Esophagus muscularis mucosa (tissue), 4 donors: ENCODE measurements at regions not wholly inside any gene's neighbourhood (a gene's known extent, or its start where the extent isn't known, plus 50 kb on each side); places are given as distances from the start of the nearest gene placed in this dataset.

Source experiments
- DNase-seq: peaks from one replicate; pipeline ENCODE4 v3.0.0-alpha.2; 2017; ENCODE audit errors: extremely low spot score
- H3K27ac ChIP-seq, 4 donors: fragments of 200-600 bp; sonication (generic); replicated peaks in 1 of 4; 1 replicate in 3 of 4; 2 replicates in 1 of 4; pipeline ENCODE4 v1.5.1; 2016 to 2019; ENCODE audit warnings: mild to moderate bottlenecking in 1 of 4
- H3K27me3 ChIP-seq, 4 donors: fragments of 200-600 bp; sonication (generic); one replicate each; pipeline versions ENCODE4 v1.5.1 to v1.6.0; 2016 to 2019
- H3K36me3 ChIP-seq, 4 donors: fragments of 200-600 bp; sonication (generic); one replicate each; pipeline ENCODE4 v1.5.1; 2016 to 2019
- H3K4me1 ChIP-seq, 4 donors: fragments of 200-600 bp; sonication (generic); one replicate each; pipeline ENCODE4 v1.5.1; 2016 to 2019
- H3K4me3 ChIP-seq, 4 donors: fragments of 200-600 bp; sonication (generic); 1 replicate in 2 of 4; 2 replicates in 2 of 4; pipeline ENCODE4 v1.5.1; 2016 to 2019; ENCODE audit warnings: mild to moderate bottlenecking in 4 of 4, moderate library complexity in 1 of 4
- H3K9me3 ChIP-seq, 4 donors: fragments of 200-600 bp; sonication (generic); 1 replicate in 3 of 4; 2 replicates in 1 of 4; pipeline ENCODE4 v1.5.1; 2016 to 2019
- EP300 ChIP-seq: sonication (generic); formaldehyde crosslinking; IDR thresholded peaks from one replicate; pipeline ENCODE4 v1.6.1; 2017; ENCODE audit warnings: antibody characterized with exemption
- POLR2A ChIP-seq: fragments of 450-650 bp; IDR thresholded peaks from one replicate; pipeline ENCODE4 v1.6.1; 2017; ENCODE audit warnings: antibody characterized with exemption, moderate library complexity, mild to moderate bottlenecking, low read depth
- POLR2AphosphoS5 ChIP-seq, 2 donors: sonication (generic); formaldehyde crosslinking; IDR thresholded peaks; one replicate each; pipeline ENCODE4 v1.6.1; 2017; ENCODE audit warnings: antibody characterized with exemption in 2 of 2
- WGBS: methylation state at CpG from one replicate; pipeline ENCODE4 v1.1.5; 2018; 5-methylcytosine and 5-hydroxymethylcytosine counted together
- intact Hi-C: fragments of 100-400 bp; cut with DNase I; formaldehyde crosslinking; loops from one replicate; pipeline ENCODE4 v1.15.1; 2023
- TF ChIP-seq, protein P1 (sequence below), 3 experiments: fragments of 200-600 bp in 2 of 3; fragments of 450-650 bp in 1 of 3; sonication (generic) in 2 of 3; IDR thresholded peaks; one replicate each; pipeline ENCODE4 v1.5.1; 2017 to 2019; ENCODE audit warnings: antibody characterized with exemption in 3 of 3, mild to moderate bottlenecking in 2 of 3, moderate library complexity in 1 of 3

DNA sequence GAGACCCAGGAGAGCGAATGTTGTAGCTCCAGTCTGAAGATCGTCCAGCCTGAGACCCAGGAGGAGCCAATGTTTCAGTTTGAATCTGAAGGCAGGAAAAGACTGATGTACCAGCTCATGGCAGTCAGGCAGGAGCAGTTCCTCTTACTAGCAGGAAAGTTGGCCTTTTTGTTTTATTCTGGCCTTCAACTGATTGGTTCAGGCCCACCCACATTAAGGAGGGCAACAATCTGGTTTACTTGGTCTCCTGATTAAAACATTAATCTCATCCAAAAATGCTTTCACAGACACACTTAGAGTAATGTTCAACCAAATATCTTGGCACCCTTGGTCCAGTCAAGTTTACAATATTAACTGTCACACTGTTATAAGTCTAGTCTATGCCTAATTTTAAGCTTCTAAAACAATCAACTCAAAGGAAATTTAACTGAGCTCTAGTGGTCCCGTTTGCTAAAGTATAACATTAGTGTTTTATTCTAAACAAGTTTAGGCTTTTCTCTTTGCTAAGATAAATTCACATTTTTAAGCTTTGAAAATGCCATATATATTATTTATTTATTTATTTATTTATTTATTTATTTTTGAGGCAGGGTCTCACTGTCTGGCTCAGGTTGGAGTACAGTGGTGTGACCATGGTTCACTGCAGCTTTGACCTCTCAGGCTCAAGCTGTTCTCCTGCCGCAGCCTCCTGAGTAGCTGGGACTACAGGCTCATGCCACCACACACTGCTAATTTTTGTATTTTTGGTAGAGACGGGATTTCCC is 275.5 kb upstream of the SLC35B3 start:
- H3K4me3 ChIP-seq, result no peak overlapping the region
- H3K36me3 ChIP-seq, result no peaks in the 10 kb centered on the region
- TF ChIP-seq POLR2AphosphoS5 (IDR thresholded peaks at IDR 0.05) (no peak), EP300 (no peak), POLR2A (no peak)
- TF ChIP-seq, protein P1, sequence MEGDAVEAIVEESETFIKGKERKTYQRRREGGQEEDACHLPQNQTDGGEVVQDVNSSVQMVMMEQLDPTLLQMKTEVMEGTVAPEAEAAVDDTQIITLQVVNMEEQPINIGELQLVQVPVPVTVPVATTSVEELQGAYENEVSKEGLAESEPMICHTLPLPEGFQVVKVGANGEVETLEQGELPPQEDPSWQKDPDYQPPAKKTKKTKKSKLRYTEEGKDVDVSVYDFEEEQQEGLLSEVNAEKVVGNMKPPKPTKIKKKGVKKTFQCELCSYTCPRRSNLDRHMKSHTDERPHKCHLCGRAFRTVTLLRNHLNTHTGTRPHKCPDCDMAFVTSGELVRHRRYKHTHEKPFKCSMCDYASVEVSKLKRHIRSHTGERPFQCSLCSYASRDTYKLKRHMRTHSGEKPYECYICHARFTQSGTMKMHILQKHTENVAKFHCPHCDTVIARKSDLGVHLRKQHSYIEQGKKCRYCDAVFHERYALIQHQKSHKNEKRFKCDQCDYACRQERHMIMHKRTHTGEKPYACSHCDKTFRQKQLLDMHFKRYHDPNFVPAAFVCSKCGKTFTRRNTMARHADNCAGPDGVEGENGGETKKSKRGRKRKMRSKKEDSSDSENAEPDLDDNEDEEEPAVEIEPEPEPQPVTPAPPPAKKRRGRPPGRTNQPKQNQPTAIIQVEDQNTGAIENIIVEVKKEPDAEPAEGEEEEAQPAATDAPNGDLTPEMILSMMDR (IDR thresholded peaks at IDR 0.05), result no peak
- 92% methylated on average over 5 of the region's 5 CpGs for WGBS
- H3K4me1 ChIP-seq, result peaks cover 0 to 9% (median 7%) of the 10 kb centered on the region in 4 donors
- intact Hi-C loops, result no loop called here
- no peak overlapping the region for H3K27ac ChIP-seq
- H3K27me3 ChIP-seq, result no peaks in the 10 kb centered on the region
- DNase-seq, result no peak
- H3K9me3 ChIP-seq, result no peaks in the 10 kb centered on the region

DNA sequence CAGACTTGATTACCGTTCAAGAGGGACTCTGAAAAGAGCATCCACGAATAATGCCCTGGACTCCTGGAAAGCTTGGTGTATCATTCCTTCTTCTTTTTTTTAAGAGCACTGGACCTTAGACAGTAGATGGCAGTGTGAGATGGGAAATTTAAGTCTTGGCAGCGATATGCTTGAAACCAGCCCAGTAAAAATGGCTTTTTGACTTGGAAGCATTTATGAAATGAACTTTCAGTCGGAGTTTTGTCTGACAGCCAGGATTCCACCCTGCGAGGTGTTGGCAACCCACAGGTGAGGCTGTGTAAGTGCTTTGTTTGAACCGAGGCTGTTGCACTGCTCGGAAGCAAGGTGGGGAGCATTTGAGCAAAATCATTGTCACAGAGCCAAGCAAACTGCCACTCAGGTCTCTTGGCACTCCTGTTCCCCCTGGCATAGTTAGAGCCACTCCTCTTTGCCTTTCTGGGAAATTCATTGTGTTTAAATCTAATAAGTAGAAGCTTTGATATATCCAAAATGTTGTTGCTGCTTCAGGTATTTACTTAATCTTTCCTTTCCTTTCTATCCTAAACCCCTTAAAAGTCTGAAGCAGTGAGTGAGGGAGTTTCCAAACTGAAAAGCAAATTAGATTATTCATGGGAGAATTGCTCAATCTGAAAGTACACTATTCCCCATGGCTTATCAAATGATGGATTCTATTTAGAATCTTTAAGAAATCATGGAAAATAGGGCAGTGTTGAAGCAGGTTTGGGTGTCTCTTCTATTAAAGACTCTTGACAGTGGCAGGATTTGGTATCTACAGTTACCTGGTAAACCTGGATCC is 272.8 kb upstream of the SLC35B3 start:
- intact Hi-C loops, result no loop called here
- TF ChIP-seq, protein P1 (IDR thresholded peaks at IDR 0.05), result peak; percentile 13 to 36 (median 19)
- no peak for TF ChIP-seq POLR2A
- H3K9me3 ChIP-seq, result no peaks in the 10 kb centered on the region
- no peaks in the 10 kb centered on the region for H3K27me3 ChIP-seq
- H3K36me3 ChIP-seq, result no peaks in the 10 kb centered on the region
- H3K4me3 ChIP-seq, result peak overlapping the region; percentile 18 to 36 (median 26)
- 6% methylated on average over 7 of the region's 7 CpGs for WGBS
- DNase-seq, result no peak
- peaks cover 0 to 9% (median 7%) of the 10 kb centered on the region in 4 donors for H3K4me1 ChIP-seq
- H3K27ac ChIP-seq, result no peak overlapping the region

DNA sequence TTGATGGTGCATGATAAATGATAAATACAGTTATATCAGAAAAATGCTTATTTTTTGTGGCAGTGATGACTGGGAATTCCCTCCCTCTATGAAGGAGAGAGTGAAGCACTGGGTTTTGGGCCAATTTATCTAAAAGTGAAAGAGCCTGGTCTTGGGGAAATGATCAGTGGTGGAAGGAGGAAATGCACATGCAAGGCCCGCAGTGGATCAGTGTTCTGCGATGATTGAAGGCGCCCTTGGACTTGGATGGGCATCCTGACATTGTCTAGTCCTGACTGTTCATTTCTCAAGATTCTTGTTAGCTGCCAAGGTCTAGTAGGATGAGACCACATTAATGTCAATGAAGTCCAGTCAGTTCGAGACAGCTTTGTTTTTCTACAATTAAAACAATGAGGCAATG is 272.0 kb upstream of the SLC35B3 start:
- H3K27me3 ChIP-seq, result no peaks in the 10 kb centered on the region
- H3K27ac ChIP-seq, result no peak overlapping the region
- DNase-seq, result no peak
- intact Hi-C loops, result no loop called here
- H3K4me1 ChIP-seq, result peaks cover 0 to 9% (median 7%) of the 10 kb centered on the region in 4 donors
- H3K4me3 ChIP-seq, result no peak overlapping the region
- TF ChIP-seq POLR2A, result no peak
- no peak for TF ChIP-seq POLR2AphosphoS5 (IDR thresholded peaks at IDR 0.05)
- TF ChIP-seq, protein P1 (IDR thresholded peaks at IDR 0.05), result no peak
- TF ChIP-seq EP300, result no peak
- WGBS, result 62% methylated on average over 4 of the region's 4 CpGs
- H3K9me3 ChIP-seq, result no peaks in the 10 kb centered on the region
- no peaks in the 10 kb centered on the region for H3K36me3 ChIP-seq

DNA sequence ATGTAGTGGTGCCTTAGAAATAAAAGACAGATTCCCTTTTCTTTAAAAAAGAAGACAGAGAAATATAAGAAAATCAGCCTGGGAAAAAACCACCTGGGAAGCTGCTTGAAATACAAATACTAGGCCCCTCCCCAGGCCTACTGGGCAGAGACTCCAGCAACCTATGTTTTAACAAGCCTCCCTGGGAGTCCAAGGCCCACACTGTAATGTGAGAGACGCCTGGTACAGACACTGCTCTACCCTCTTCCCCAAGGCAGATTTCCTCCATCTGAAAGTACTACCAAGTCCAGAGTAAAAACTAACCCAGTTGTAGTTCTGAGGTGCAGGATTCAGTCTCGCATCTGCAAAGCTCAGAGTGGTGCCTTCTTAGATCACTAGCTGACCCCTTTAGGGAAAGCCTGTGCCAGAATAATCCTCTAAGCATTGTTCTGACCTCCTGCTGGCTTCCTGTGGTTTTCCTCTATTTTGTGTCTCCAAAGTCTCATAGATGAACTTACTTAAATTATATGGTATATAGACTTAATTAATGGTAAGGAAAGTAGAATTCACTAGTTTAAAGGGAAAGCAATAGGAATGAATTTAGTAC is 270.2 kb upstream of the SLC35B3 start:
- WGBS, result 0% methylated on average over 2 of the region's 2 CpGs
- DNase-seq, result no peak

DNA sequence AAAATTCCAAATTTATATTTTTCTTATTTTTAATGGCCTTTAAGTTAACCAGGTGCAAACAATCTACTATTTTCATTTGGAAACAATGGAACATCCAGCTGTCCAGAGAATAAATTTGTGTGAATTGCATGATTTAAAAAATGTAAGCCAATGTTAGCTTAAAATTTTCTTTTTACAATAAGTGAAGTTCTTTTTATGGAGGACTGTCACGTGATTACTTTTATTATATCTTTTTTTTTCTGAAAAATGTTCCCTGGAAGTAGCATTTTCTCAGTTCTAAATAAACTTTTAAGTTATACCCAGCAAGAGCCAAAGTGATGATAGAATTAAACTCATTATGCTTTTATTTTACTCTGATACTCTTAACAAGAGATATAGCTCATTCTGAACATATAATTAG is 267.7 kb upstream of the SLC35B3 start:
- WGBS, result 83% methylated on average over 1 of the region's 1 CpG
- TF ChIP-seq, protein P1 (IDR thresholded peaks at IDR 0.05), result no peak
- no peak for TF ChIP-seq EP300
- H3K9me3 ChIP-seq, result no peaks in the 10 kb centered on the region
- H3K27me3 ChIP-seq, result no peaks in the 10 kb centered on the region
- DNase-seq, result no peak
- H3K4me1 ChIP-seq, result peaks cover 0 to 5% (median 2%) of the 10 kb centered on the region in 4 donors
- no peaks in the 10 kb centered on the region for H3K36me3 ChIP-seq
- H3K4me3 ChIP-seq, result no peak overlapping the region
- intact Hi-C loops, result no loop called here
- H3K27ac ChIP-seq, result no peak overlapping the region

More for the DNA sequence above, 270.2 kb upstream of the SLC35B3 start:
- Histone ChIP-seq H3K36me3 (no peaks in the 10 kb centered on the region), H3K27ac (no peak overlapping the region), H3K27me3 (no peaks in the 10 kb centered on the region), H3K9me3 (no peaks in the 10 kb centered on the region), H3K4me1 (peaks cover 0 to 9% (median 7%) of the 10 kb centered on the region in 4 donors), H3K4me3 (no peak overlapping the region)
- TF ChIP-seq POLR2A (no peak), POLR2AphosphoS5 (IDR thresholded peaks at IDR 0.05) (no peak)
- intact Hi-C loops, result no loop called here
